GM23338 (cell line): ENCODE measurements at regions not wholly inside any gene's neighbourhood (a gene's known extent, or its start where the extent isn't known, plus 50 kb on each side); places are given as distances from the start of the nearest gene placed in this dataset.

Experiments used
- CTCF ChIP-seq, 2 experiments: fragments of 200-600 bp in 1 of 2; sonication (generic) in 1 of 2; conservative IDR thresholded peaks; 2 replicates each; pipeline versions ENCODE4 v1.5.1 to v1.6.1; 2016 to 2017; ENCODE audit warnings: antibody characterized with exemption in 2 of 2, low read depth in 2 of 2, mild to moderate bottlenecking in 2 of 2, moderate library complexity in 1 of 2
- EZH2 ChIP-seq: fragments of 200-600 bp; sonication (generic); IDR thresholded peaks from one replicate; pipeline ENCODE4 v1.8.0; 2017; ENCODE audit warnings: antibody characterized with exemption, mild to moderate bottlenecking, low read depth; ENCODE audit not compliant: unreplicated experiment
- EZH2phosphoT487 ChIP-seq: fragments of 200-600 bp; sonication (generic); IDR thresholded peaks from one replicate; pipeline ENCODE4 v1.8.1; 2018; ENCODE audit warnings: antibody characterized with exemption; ENCODE audit not compliant: unreplicated experiment
- POLR2AphosphoS5 ChIP-seq: IDR thresholded peaks from 2 replicates; pipeline ENCODE4 v1.6.1; 2016; ENCODE audit warnings: antibody characterized with exemption, low read depth

DNA sequence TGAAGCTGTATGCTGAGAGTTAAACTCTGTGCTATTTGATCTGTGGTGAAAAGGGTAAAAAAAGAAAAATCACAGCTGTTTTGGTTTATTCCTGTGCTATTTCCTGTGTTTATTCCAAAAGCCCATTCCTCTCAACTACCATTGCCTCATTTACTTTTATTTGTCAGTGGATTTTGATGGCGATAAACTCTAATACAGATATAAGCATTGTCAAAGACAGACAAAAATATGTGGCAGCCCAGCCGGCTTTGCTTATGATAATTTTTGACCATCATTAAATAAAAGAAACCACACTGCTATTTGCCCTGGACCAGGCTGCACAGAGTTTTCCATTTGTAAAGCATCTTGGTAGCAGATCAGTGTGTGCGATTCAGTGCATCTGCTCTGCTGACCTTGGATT is 473.6 kb upstream of the ASIC2 start:
- no peak for TF ChIP-seq CTCF (conservative IDR thresholded peaks at IDR 0.05; ENCODE audit: low read depth in 2 of 2)
- TF ChIP-seq POLR2AphosphoS5: no peak
- no peak for TF ChIP-seq EZH2
- TF ChIP-seq EZH2phosphoT487: no peak
